ENCODE measurements at regions not wholly inside any gene's neighbourhood (a gene's known extent, or its start where the extent isn't known, plus 50 kb on each side); places are given as distances from the start of the nearest gene placed in this dataset.

GRCh38 chr16:55411231-55411630, 67.8 kb upstream of the MMP2 start:
- TF ChIP-seq CTCF (conservative IDR thresholded peaks at IDR 0.05 in 1 of 2, IDR thresholded peaks at IDR 0.05 in 1 of 2; ENCODE audit: low read depth in 1 of 2, low read length in 2 of 2) (no peak), EZH2 (IDR thresholded peaks at IDR 0.05; ENCODE audit: low read length, missing control alignments) (no peak)
